Naive thymus-derived CD4-positive, alpha-beta T cell (primary cell): ENCODE measurements at regions not wholly inside any gene's neighbourhood (a gene's known extent, or its start where the extent isn't known, plus 50 kb on each side); places are given as distances from the start of the nearest gene placed in this dataset.

Source experiments
- ATAC-seq: fragments of 150-1000 bp; cut with Tn5 transposase; 2 replicates; pipeline ENCODE4 v1.10.0; 2021; ENCODE audit warnings: mild to moderate bottlenecking, moderate library complexity
- CTCF ChIA-PET: fragments of 350-600 bp; sonication (Branson Sonifier 250); formaldehyde crosslinking; loops from one replicate; lab custom pipeline; 2021; ENCODE audit warnings: antibody characterized with exemption; lab: Charles Lee
- POLR2A ChIA-PET: fragments of 350-600 bp; sonication (Branson Sonifier 250); formaldehyde crosslinking; loops from one replicate; lab custom pipeline; 2021; ENCODE audit warnings: antibody characterized with exemption, inconsistent platforms; lab: Charles Lee
- DNase-seq, 9 donors: peaks; one replicate each; pipeline versions ENCODE4 v3.0.0 to v3.0.0-alpha.2; 2020 to 2022; ENCODE audit warnings: mixed read lengths in 1 of 9
- H3K27ac ChIP-seq: one replicate; pipeline ENCODE4 v1.7.0; 2013; ENCODE audit warnings: mild to moderate bottlenecking, low read depth, low read length, moderate library complexity
- H3K27me3 ChIP-seq, 2 donors: one replicate each; pipeline ENCODE4 v1.7.0; 2013; ENCODE audit warnings: low read length in 2 of 2, mild to moderate bottlenecking in 2 of 2, moderate library complexity in 2 of 2; ENCODE audit not compliant: control insufficient read depth in 2 of 2, insufficient read depth in 2 of 2
- H3K36me3 ChIP-seq, 3 experiments: 1 replicate in 2 of 3; 2 replicates in 1 of 3; pipeline ENCODE4 v1.7.0; 2013; ENCODE audit warnings: low read length in 3 of 3, mild to moderate bottlenecking in 3 of 3, moderate library complexity in 1 of 3; ENCODE audit not compliant: insufficient read depth in 3 of 3, control insufficient read depth in 2 of 3
- H3K4me1 ChIP-seq, 2 donors: one replicate each; pipeline ENCODE4 v1.7.0; 2013; ENCODE audit warnings: low read length in 2 of 2, mild to moderate bottlenecking in 2 of 2, moderate library complexity in 1 of 2; ENCODE audit not compliant: control insufficient read depth in 2 of 2, insufficient read depth in 2 of 2
- H3K4me3 ChIP-seq: 2 replicates; pipeline ENCODE4 v1.7.0; 2013; ENCODE audit warnings: mild to moderate bottlenecking, low read length
- H3K9me3 ChIP-seq, 3 experiments: 1 replicate in 2 of 3; 2 replicates in 1 of 3; pipeline ENCODE4 v1.7.0; 2013; ENCODE audit warnings: low read length in 3 of 3; ENCODE audit not compliant: control insufficient read depth in 2 of 3
- H3K27ac Mint-ChIP-seq, 9 donors: one replicate each; pipeline ENCODE4 v1.8.0; 2020 to 2022; ENCODE audit warnings: mixed read lengths in 9 of 9, mild to moderate bottlenecking in 8 of 9, moderate library complexity in 5 of 9, inconsistent platforms in 2 of 9
- H3K27me3 Mint-ChIP-seq, 5 donors: one replicate each; pipeline ENCODE4 v1.8.0; 2021 to 2022; ENCODE audit warnings: mixed read lengths in 5 of 5, mild to moderate bottlenecking in 1 of 5
- H3K36me3 Mint-ChIP-seq, 5 donors: one replicate each; pipeline ENCODE4 v1.8.0; 2020 to 2022; ENCODE audit warnings: mixed read lengths in 5 of 5, mild to moderate bottlenecking in 3 of 5, inconsistent platforms in 1 of 5
- H3K4me1 Mint-ChIP-seq, 7 donors: one replicate each; pipeline ENCODE4 v1.8.0; 2020 to 2022; ENCODE audit warnings: mixed read lengths in 7 of 7, mild to moderate bottlenecking in 3 of 7, inconsistent platforms in 1 of 7
- H3K4me3 Mint-ChIP-seq, 10 donors: one replicate each; pipeline ENCODE4 v1.8.0; 2020 to 2022; ENCODE audit warnings: mild to moderate bottlenecking in 10 of 10, mixed read lengths in 10 of 10, moderate library complexity in 6 of 10, inconsistent platforms in 2 of 10
- H3K9me3 Mint-ChIP-seq, 11 donors: one replicate each; pipeline ENCODE4 v1.8.0; 2020 to 2022; ENCODE audit warnings: mixed read lengths in 11 of 11, mild to moderate bottlenecking in 4 of 11, inconsistent platforms in 1 of 11, moderate library complexity in 1 of 11
- intact Hi-C, 2 donors: fragments of 100-400 bp; cut with micrococcal nuclease; formaldehyde crosslinking; loops; one replicate each; pipeline ENCODE4 v1.15.1; 2023

- H3K27me3 Mint-ChIP-seq, result no peaks in the 10 kb centered on the region
- H3K4me3 ChIP-seq, result peak overlapping the region; percentile 23
- peak overlapping the region; percentile 72 to 100 (median 98) for H3K27ac Mint-ChIP-seq
- no peaks in the 10 kb centered on the region for H3K36me3 ChIP-seq
- ChIA-PET POLR2A (interaction anchor here (0.6 to 3.0 kb wide), 5 partner anchors 9 to 568 kb away, joined by 3 to 9 read pairs (median 3); no protein-coding TSS in a partner anchor), CTCF (interaction anchor here (0.6 to 1.6 kb wide), 4 partner anchors 22 to 490 kb away, joined by 3 to 10 read pairs (median 6); no protein-coding TSS in a partner anchor)
- H3K36me3 Mint-ChIP-seq, result peaks cover 3 to 11% (median 8%) of the 10 kb centered on the region in 5 donors
- peaks cover 72 to 76% of the 10 kb centered on the region in 2 donors for H3K4me1 ChIP-seq
- ATAC-seq, result peak; percentile 36
- no peaks in the 10 kb centered on the region for H3K27me3 ChIP-seq
- no peaks in the 10 kb centered on the region for H3K9me3 ChIP-seq
- peak overlapping the region; percentile 61 for H3K27ac ChIP-seq
- peaks cover 44 to 92% (median 83%) of the 10 kb centered on the region in 7 donors for H3K4me1 Mint-ChIP-seq
- peak overlapping the region in 9 of 10 donors; percentile 11 to 79 (median 58) for H3K4me3 Mint-ChIP-seq
- H3K9me3 Mint-ChIP-seq, result peaks cover 1 to 23% (median 5%) of the 10 kb centered on the region in 11 donors
- DNase-seq, result peak in 7 of 9 donors; percentile 26 to 71 (median 65)
- intact Hi-C loops, result loop anchor here in 1 of 2 donors (10.0 kb wide), 2 partner anchors 1139 to 1249 kb away; no protein-coding TSS in a partner anchor
These were observed 213.8 kb upstream of the ZFP64 start for GRCh38 chr20:52405417-52405816.

- DNase-seq, result peak in 3 of 9 donors; percentile 29 to 35 (median 34)
- ChIA-PET CTCF (interaction anchor here (0.6 to 1.6 kb wide), 4 partner anchors 22 to 491 kb away, joined by 3 to 10 read pairs (median 6); no protein-coding TSS in a partner anchor), POLR2A (interaction anchor here (0.9 to 1.1 kb wide), 3 partner anchors 10 to 18 kb away, joined by 3 to 7 read pairs (median 3); no protein-coding TSS in a partner anchor)
- peaks cover 1 to 23% (median 5%) of the 10 kb centered on the region in 11 donors for H3K9me3 Mint-ChIP-seq
- Histone ChIP-seq H3K9me3 (no peaks in the 10 kb centered on the region), H3K4me3 (no peak overlapping the region), H3K27me3 (no peaks in the 10 kb centered on the region), H3K4me1 (peaks cover 70 to 73% of the 10 kb centered on the region in 2 donors), H3K36me3 (no peaks in the 10 kb centered on the region), H3K27ac (peak overlapping the region; percentile 61)
- peak; percentile 51 for ATAC-seq
- H3K4me3 Mint-ChIP-seq, result peak overlapping the region in 9 of 10 donors; percentile 11 to 79 (median 58)
- H3K36me3 Mint-ChIP-seq, result peaks cover 3 to 11% (median 8%) of the 10 kb centered on the region in 5 donors
- no peaks in the 10 kb centered on the region for H3K27me3 Mint-ChIP-seq
- H3K4me1 Mint-ChIP-seq, result peaks cover 48 to 92% (median 83%) of the 10 kb centered on the region in 7 donors
- peak overlapping the region; percentile 72 to 100 (median 98) for H3K27ac Mint-ChIP-seq
- intact Hi-C loops, result loop anchor here in 1 of 2 donors (10.0 kb wide), 2 partner anchors 1140 to 1250 kb away; no protein-coding TSS in a partner anchor
These were observed 213.1 kb upstream of the ZFP64 start for GRCh38 chr20:52404671-52405070.

- no peaks in the 10 kb centered on the region for H3K9me3 ChIP-seq
- peaks cover 50 to 92% (median 85%) of the 10 kb centered on the region in 7 donors for H3K4me1 Mint-ChIP-seq
- H3K9me3 Mint-ChIP-seq, result peaks cover 1 to 23% (median 5%) of the 10 kb centered on the region in 11 donors
- no peak overlapping the region for H3K27ac ChIP-seq
- H3K4me1 ChIP-seq, result peaks cover 53 to 66% of the 10 kb centered on the region in 2 donors
- intact Hi-C loops, result loop anchor here in 1 of 2 donors (10.0 kb wide), 2 partner anchors 1142 to 1252 kb away; no protein-coding TSS in a partner anchor
- ChIA-PET CTCF (interaction anchor here (0.7 to 1.0 kb wide), 3 partner anchors 186 to 813 kb away, joined by 3 to 4 read pairs (median 4); no protein-coding TSS in a partner anchor), POLR2A (interaction anchor here (1.0 to 3.1 kb wide), 3 partner anchors 9 to 22 kb away, joined by 3 to 8 read pairs (median 5); no protein-coding TSS in a partner anchor)
- H3K4me3 Mint-ChIP-seq, result peak overlapping the region; percentile 0 to 67 (median 48)
- peaks cover 3 to 11% (median 6%) of the 10 kb centered on the region in 5 donors for H3K36me3 Mint-ChIP-seq
- H3K36me3 ChIP-seq, result no peaks in the 10 kb centered on the region
- no peaks in the 10 kb centered on the region for H3K27me3 ChIP-seq
- H3K4me3 ChIP-seq, result no peak overlapping the region
- DNase-seq (peak in 2 of 9 donors; percentile 6 to 18), ATAC-seq (no peak)
- no peaks in the 10 kb centered on the region for H3K27me3 Mint-ChIP-seq
- peak overlapping the region; percentile 16 to 92 (median 72) for H3K27ac Mint-ChIP-seq
These were observed 211.4 kb upstream of the ZFP64 start for GRCh38 chr20:52402950-52403349.

- ChIA-PET POLR2A (interaction anchor here (1.6 to 7.8 kb wide), 3 partner anchors 7 to 22 kb away, joined by 5 to 85 read pairs (median 8); no protein-coding TSS in a partner anchor), CTCF (interaction anchor here (0.9 kb wide), 1 partner anchor 814 kb away, joined by 4 read pairs; no protein-coding TSS in a partner anchor)
- H3K9me3 Mint-ChIP-seq, result peaks cover 1 to 23% (median 5%) of the 10 kb centered on the region in 11 donors
- H3K9me3 ChIP-seq, result no peaks in the 10 kb centered on the region
- intact Hi-C loops, result loop anchor here in 1 of 2 donors (10.0 kb wide), 2 partner anchors 1142 to 1252 kb away; no protein-coding TSS in a partner anchor
- peak overlapping the region in 5 of 10 donors; percentile 28 to 67 (median 51) for H3K4me3 Mint-ChIP-seq
- H3K4me1 ChIP-seq, result peaks cover 50 to 61% of the 10 kb centered on the region in 2 donors
- DNase-seq (no peak), ATAC-seq (no peak)
- peak overlapping the region; percentile 16 to 92 (median 72) for H3K27ac Mint-ChIP-seq
- no peaks in the 10 kb centered on the region for H3K27me3 ChIP-seq
- H3K4me1 Mint-ChIP-seq, result peaks cover 48 to 92% (median 86%) of the 10 kb centered on the region in 7 donors
- H3K36me3 ChIP-seq, result no peaks in the 10 kb centered on the region
- no peak overlapping the region for H3K27ac ChIP-seq
- no peaks in the 10 kb centered on the region for H3K27me3 Mint-ChIP-seq
- H3K36me3 Mint-ChIP-seq, result peaks cover 3 to 11% (median 6%) of the 10 kb centered on the region in 5 donors
- H3K4me3 ChIP-seq, result no peak overlapping the region
These were observed 210.9 kb upstream of the ZFP64 start for GRCh38 chr20:52402514-52402913.

- Mint-ChIP-seq H3K27ac (peak overlapping the region in 5 of 9 donors; percentile 42 to 92 (median 73)), H3K36me3 (peaks cover 2 to 8% (median 4%) of the 10 kb centered on the region in 5 donors), H3K9me3 (peaks cover 0 to 18% (median 3%) of the 10 kb centered on the region in 11 donors), H3K4me3 (no peak overlapping the region), H3K27me3 (no peaks in the 10 kb centered on the region), H3K4me1 (peaks cover 39 to 82% (median 76%) of the 10 kb centered on the region in 7 donors)
- H3K27ac ChIP-seq, result no peak overlapping the region
- no peaks in the 10 kb centered on the region for H3K9me3 ChIP-seq
- intact Hi-C loops, result loop anchor here in 1 of 2 donors (10.0 kb wide), 2 partner anchors 1143 to 1253 kb away; no protein-coding TSS in a partner anchor
- DNase-seq, result no peak
- ChIA-PET CTCF (interaction anchor here (1.2 to 3.2 kb wide), 2 partner anchors 9 to 23 kb away, joined by 3 to 20 read pairs; no protein-coding TSS in a partner anchor), POLR2A (interaction anchor here (0.6 to 7.8 kb wide), 5 partner anchors 8 to 315 kb away, joined by 3 to 85 read pairs (median 5); no protein-coding TSS in a partner anchor)
- no peak for ATAC-seq
- H3K4me3 ChIP-seq, result no peak overlapping the region
- peaks cover 40 to 51% of the 10 kb centered on the region in 2 donors for H3K4me1 ChIP-seq
- H3K36me3 ChIP-seq, result no peaks in the 10 kb centered on the region
- no peaks in the 10 kb centered on the region for H3K27me3 ChIP-seq
These were observed 209.9 kb upstream of the ZFP64 start for GRCh38 chr20:52401431-52401830.

GRCh38 chr20:52399352-52399751, 207.8 kb upstream of the ZFP64 start:
- Mint-ChIP-seq H3K27me3 (peaks cover 0 to 3% (median 0%) of the 10 kb centered on the region in 5 donors), H3K27ac (peak overlapping the region in 8 of 9 donors; percentile 73 to 92 (median 86)), H3K4me1 (peaks cover 18 to 61% (median 55%) of the 10 kb centered on the region in 7 donors), H3K4me3 (peak overlapping the region in 9 of 10 donors; percentile 21 to 69 (median 50)), H3K36me3 (peaks cover 0 to 8% (median 3%) of the 10 kb centered on the region in 5 donors), H3K9me3 (peaks cover 0 to 11% (median 3%) of the 10 kb centered on the region in 11 donors)
- intact Hi-C loops, result loop anchor here in 1 of 2 donors (1.0 kb wide), 1 partner anchor 11 kb away; no protein-coding TSS in a partner anchor
- Histone ChIP-seq H3K9me3 (no peaks in the 10 kb centered on the region), H3K4me1 (peaks cover 20 to 30% of the 10 kb centered on the region in 2 donors), H3K27ac (no peak overlapping the region), H3K4me3 (no peak overlapping the region), H3K36me3 (no peaks in the 10 kb centered on the region), H3K27me3 (no peaks in the 10 kb centered on the region)
- CTCF ChIA-PET, result interaction anchor here (0.7 to 3.2 kb wide), 2 partner anchors 11 to 56 kb away, joined by 3 to 20 read pairs; no protein-coding TSS in a partner anchor
- POLR2A ChIA-PET, result interaction anchor here (0.8 to 7.8 kb wide), 2 partner anchors 10 to 131 kb away, joined by 3 to 85 read pairs; no protein-coding TSS in a partner anchor
- peak; percentile 54 for ATAC-seq
- peak in 2 of 9 donors; percentile 14 to 20 for DNase-seq
